DMS 273 treated with DMSO at 0.1 percent for 48 hours (cell line): ENCODE measurements at regions not wholly inside any gene's neighbourhood (a gene's known extent, or its start where the extent isn't known, plus 50 kb on each side); places are given as distances from the start of the nearest gene placed in this dataset.
A peak's percentile ranks its signal among the peaks of the same experiment; 100 is the strongest.

Source experiments
- DNase-seq: peaks from one replicate; lab custom pipeline; 2025; lab: John Stamatoyannopoulos, UW

GRCh38 chr4:136283977-136284376, 1248.3 kb downstream of the PCDH18 start:
- DNase-seq: no peak

- DNase-seq: no peak
These were observed 1250.4 kb downstream of the PCDH18 start for GRCh38 chr4:136281889-136282288.

GRCh38 chr4:136281307-136281706, 1251.0 kb downstream of the PCDH18 start:
- no peak for DNase-seq

GRCh38 chr4:136277741-136278140, 1254.6 kb downstream of the PCDH18 start:
- peak; percentile 34 for DNase-seq

- DNase-seq: peak; percentile 74
These were observed 1285.4 kb downstream of the PCDH18 start for GRCh38 chr4:136246876-136247275.

GRCh38 chr4:136241221-136241986, 1290.9 kb downstream of the PCDH18 start:
- DNase-seq: no peak

- no peak for DNase-seq
These were observed 1305.0 kb downstream of the PCDH18 start for GRCh38 chr4:136227315-136227714.

- no peak for DNase-seq
These were observed 1312.6 kb downstream of the PCDH18 start for GRCh38 chr4:136219592-136220125.

GRCh38 chr4:136203199-136203598, 1329.1 kb downstream of the PCDH18 start:
- DNase-seq: no peak

GRCh38 chr4:136198358-136198757, 1333.9 kb downstream of the PCDH18 start:
- DNase-seq: no peak

- no peak for DNase-seq
These were observed 1337.3 kb downstream of the PCDH18 start for GRCh38 chr4:136194962-136195361.

GRCh38 chr4:136186650-136187049, 1345.6 kb downstream of the PCDH18 start:
- DNase-seq: no peak

GRCh38 chr4:136183513-136183912, 1348.8 kb downstream of the PCDH18 start:
- no peak for DNase-seq

GRCh38 chr4:136156947-136157346, 1375.3 kb downstream of the PCDH18 start:
- DNase-seq: no peak

GRCh38 chr4:136150046-136150445, 1382.2 kb downstream of the PCDH18 start:
- no peak for DNase-seq

- DNase-seq: no peak
These were observed 1395.7 kb downstream of the PCDH18 start for GRCh38 chr4:136136601-136137000.

- DNase-seq: no peak
These were observed 1408.0 kb downstream of the PCDH18 start for GRCh38 chr4:136124251-136124745.

GRCh38 chr4:136121426-136121825, 1410.9 kb downstream of the PCDH18 start:
- DNase-seq: no peak

GRCh38 chr4:136113921-136114320, 1418.4 kb downstream of the PCDH18 start:
- DNase-seq: no peak

- no peak for DNase-seq
These were observed 1420.2 kb downstream of the PCDH18 start for GRCh38 chr4:136112116-136112515.

GRCh38 chr4:136106753-136107152, 1425.5 kb downstream of the PCDH18 start:
- no peak for DNase-seq

- DNase-seq: no peak
These were observed 1428.7 kb downstream of the PCDH18 start for GRCh38 chr4:136103616-136104015.

GRCh38 chr4:136097676-136098075, 1434.6 kb downstream of the PCDH18 start:
- no peak for DNase-seq
